Stimulated activated CD8-positive, alpha-beta memory T cell treated with anti-CD3 and anti-CD28 coated beads, Interleukin-4, amount 100 ng/mL, for 48 hours (primary cell): ENCODE measurements at regions not wholly inside any gene's neighbourhood (a gene's known extent, or its start where the extent isn't known, plus 50 kb on each side); places are given as distances from the start of the nearest gene placed in this dataset.

Experiments used
- DNase-seq: peaks from one replicate; pipeline ENCODE4 v3.0.0-alpha.2; 2020

DNA sequence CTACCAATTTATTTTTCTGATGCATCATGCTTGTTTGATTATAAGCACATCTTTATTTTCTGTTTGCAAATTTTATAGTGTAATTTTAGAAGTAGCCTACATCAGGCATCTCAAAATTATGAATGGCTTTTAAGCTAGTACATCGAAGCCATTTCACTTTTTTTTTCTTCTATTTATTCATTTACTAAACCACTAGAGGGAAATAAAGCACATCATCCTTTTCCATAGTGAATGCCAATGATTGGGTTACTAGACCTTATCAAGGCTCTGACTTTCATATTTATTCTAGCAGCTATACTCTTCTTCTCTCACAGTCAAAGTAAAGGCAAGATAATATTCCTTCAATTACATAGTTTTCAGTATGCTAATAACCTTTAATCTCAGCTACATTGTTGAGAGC, 736.4 kb upstream of the LRFN5 start:
- DNase-seq, result no peak

DNA sequence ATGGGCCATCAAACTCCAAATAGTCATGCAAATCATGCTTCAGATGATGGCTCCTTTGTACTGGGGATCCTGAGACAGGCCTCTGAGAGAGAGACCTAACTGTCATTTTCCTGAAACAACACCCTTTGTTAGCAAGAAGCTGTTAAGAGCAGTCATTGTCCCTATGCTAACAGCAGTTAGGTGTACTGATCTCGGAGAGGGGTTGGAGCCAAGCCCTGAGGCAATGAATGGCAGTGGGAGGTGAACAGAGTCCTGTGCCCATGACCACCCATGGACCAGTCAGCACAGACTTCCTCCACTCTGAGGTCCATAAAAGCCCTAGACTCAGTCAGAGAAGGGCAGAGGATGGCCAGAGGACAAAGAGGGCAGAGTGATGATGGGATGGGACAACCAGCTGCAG, 747.6 kb upstream of the LRFN5 start:
- no peak for DNase-seq

DNA sequence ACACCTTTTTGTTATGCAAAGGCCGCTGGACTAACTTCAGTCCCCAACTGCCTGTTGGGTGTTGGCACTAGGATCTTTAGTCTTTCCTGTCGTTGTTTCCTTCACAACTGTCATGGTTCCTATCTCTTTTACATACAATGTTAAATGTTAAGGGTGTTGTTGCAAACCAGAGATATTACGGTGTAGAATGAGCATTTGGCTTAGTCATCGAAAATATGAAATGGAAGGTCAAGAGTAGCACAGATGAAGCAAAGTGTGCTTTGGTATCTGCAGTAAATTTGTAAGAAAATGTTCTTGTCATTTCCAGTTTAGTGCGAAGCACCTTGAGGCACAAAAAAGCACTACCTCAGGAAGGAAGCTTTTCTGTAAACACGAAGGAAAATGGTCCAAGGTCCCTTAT, 751.3 kb upstream of the LRFN5 start:
- DNase-seq, result no peak

DNA sequence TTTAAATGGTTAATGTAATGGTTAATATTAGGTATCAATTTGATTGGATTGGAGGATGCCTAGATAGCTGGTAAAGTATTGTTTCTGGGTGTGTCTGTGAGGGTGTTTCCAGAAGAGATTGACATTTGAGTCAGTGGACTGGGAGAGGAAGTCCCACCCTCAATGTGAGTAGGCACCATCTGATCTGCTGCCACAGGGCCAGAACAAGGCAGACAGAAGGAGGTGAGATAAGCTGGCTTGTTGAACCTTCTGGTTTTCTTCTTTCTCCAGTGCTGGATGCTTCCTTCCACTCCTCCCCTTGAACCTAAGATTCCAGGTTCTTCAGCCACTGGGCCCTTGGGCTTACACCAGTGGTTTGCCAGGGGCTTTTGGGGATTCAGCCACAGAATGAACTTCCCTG, 756.5 kb upstream of the LRFN5 start:
- no peak for DNase-seq

DNA sequence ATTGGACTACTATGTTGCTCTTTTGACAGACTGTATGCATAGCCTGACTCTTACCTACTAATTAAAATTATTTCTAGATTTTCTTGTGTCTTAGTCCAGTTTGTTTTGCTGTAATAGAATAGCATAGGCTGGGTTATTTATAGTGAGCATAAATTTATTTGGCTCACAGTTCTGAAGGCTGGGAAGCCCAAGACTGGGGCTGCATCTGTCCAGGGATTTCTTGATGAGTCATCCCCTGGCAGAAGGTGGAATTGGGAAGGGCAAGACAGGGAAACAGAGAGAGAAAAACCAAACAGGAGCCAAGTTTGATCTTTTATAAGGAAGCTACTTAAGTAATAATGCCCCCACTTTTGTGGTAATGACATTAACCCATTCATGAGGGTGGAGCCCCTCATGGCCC, 759.2 kb upstream of the LRFN5 start:
- no peak for DNase-seq

DNA sequence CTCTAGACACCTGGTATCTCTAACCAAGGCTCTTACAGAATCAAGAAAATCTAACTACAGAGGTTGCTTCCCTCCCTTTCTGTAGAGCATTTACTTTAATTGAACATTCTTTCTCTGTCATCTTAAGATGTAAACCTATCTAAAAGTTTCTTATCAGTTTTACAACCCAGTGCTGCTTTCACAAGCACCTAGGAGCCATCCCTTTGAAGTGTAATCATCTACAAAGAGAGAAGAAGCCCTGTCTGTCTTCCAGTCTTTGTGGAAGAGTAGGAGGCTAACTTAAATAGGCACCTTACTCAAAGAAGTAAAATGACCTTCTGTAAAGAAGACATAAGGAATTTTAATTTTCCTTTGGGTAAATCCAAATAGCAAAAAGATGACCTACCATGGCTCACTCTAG, 763.9 kb upstream of the LRFN5 start:
- DNase-seq, result no peak

DNA sequence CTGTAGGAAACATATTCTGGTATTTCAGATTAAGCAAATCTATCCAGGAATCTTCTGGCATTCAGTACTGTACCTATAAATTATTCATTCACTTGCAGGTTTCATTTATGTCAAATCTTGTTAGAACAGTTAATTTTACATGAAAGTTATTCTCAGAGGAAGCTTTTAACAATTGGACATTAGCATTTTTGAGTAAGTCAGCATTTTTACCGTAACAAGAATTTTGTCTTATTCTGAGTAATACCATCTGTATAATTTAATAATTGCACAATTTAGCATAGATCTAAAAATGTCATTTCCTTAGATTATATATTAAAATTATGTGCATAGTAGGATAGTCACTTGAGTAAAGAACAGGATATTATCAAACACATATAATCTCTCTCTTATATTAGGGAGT, 764.8 kb upstream of the LRFN5 start:
- DNase-seq, result no peak

DNA sequence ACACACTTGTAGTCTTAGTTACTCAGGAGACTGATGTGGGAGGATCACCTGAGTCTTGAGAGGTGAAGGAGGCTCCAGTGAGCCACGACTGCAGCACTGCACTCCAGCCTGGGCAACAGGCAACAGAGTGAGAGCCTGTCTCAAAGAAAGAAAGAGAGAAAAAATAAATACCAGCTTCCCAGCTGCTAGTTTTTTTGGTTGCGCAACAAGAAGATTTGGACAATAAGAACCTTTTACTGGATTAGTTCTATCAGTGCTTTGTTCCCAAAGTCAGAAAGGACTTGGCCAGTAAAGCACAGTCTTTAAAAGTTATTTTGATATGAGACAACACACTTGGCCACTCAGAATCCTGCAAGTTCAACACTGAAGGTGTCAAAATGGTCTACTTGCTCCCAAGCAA, 768.1 kb upstream of the LRFN5 start:
- DNase-seq, result no peak

DNA sequence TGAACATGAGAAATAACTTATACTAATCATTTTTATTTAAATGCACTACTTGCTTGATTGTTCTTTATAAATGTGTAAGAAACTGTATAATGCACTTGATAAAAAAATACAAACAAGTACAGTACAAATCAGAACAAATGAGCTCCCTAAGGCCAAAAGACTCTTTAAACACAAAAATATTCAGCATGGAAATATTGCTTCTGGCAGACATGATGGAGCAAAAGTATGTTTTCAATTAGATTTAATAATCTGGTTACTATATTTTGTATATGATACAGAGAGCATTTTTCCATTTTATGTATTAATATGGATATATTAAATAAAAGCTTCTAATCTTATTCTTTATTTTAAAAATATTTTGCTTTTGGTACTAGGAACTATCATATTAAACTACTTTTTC, 800.2 kb upstream of the LRFN5 start:
- no peak for DNase-seq

DNA sequence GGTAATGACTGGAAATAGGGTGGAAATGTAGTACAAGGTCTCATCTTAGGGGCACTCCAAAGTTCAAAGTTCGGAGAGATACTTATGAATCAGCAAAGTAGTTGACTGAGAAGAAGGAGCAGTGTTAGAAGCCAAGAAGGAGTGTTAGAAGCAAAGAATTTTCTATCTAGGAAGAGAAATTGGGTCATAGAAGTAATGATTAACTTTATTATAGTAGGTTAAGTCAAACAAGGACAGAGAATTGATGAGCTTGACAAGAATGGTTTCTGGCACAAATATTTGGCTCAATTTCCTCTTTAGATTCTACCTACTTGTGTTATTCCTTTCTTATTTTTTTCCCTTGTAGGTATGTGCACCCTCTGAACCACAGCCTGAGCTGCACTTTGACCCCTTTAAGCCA, 810.5 kb upstream of the LRFN5 start:
- no peak for DNase-seq

DNA sequence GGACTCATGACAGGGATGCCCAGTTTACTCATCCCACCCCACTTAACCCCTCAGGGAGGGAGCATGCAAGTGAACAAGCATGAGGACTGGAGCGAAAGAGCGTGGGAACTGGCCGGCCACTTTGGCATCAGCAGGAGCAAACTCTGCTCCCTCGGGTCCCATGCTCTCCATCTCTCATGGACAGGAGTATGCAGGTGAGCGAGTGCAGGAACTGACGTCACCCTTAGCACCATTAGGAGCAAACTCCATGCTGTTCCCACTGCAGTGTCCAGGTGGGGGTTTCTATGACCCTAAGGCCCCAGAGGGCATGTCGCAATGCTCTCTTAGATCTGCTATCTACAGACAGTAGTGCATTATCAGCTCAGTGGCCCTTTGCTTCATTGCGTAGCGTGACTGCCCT, 821.8 kb upstream of the LRFN5 start:
- DNase-seq, result no peak

DNA sequence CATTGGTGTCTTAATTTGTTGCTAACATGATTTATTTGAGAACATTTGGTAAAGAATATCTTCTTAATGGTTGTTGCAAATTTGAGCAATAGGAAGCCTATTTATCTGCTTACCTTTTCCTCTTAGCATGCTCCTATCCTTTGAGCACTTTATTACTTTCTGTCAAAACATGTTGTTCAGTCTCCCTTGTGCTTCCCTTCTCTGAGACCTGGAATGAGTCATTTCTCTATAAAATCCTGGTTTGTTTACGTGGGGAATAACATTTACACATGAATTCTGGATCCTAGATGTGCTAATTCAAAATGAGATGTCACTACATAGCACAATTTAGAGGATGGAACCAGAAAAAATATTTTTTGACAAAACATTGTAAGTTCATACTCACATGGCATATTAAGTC, 844.0 kb upstream of the LRFN5 start:
- no peak for DNase-seq

DNA sequence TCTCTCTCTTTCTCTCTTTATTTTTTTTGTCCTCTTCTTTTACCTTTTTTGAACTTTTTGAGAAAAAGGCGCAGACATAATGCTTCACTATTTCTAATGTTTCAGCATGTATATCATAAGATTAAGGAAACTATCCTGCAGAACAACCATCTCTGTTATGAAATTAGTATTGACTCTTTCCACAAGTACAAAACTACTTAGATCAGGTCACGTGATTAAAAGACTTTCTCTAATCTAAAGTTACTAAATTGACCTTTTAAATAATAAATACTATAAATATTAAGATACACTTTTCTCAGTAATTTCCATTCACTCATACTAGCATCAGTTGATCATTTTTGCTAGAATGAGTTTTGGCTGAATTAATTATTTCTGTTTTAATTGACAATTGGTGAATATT, 844.5 kb upstream of the LRFN5 start:
- DNase-seq, result no peak

DNA sequence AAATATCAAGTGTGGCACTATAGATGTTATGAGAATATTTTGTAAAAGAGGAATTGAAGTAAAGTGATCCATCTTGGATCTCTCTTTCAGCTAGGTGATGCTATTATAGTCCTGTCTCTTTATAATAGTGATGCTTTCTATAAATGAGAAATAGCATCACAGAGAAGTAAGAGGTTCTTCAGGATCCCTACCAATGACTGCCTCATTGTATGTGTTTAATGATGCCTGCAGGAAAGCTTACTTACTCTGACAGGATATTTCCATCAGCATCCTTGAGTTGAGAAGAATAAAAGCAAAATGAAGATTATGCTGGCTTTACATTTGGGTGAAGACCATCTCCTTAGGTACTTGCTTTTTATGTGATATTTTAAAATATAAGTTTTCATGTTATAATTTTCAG, 846.0 kb upstream of the LRFN5 start:
- no peak for DNase-seq

DNA sequence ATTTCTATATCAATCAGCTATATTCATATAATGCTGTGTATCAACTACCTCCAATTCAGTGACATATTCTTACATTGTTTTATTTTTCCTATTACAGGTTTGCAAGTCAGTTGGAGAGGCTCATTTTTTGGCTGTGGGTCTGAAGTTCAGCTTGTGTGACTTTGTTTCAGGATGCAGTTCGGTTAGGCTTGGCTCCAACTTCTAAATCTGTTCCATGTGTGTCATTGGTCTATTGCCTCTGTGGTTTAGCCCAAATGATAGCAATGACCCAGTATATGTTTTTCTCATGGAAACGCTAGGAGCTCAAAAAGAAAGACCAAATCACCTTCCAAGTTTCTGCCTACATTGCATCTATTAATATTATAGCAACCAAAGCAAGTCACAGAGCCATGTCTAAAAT, 848.6 kb upstream of the LRFN5 start:
- DNase-seq, result no peak

DNA sequence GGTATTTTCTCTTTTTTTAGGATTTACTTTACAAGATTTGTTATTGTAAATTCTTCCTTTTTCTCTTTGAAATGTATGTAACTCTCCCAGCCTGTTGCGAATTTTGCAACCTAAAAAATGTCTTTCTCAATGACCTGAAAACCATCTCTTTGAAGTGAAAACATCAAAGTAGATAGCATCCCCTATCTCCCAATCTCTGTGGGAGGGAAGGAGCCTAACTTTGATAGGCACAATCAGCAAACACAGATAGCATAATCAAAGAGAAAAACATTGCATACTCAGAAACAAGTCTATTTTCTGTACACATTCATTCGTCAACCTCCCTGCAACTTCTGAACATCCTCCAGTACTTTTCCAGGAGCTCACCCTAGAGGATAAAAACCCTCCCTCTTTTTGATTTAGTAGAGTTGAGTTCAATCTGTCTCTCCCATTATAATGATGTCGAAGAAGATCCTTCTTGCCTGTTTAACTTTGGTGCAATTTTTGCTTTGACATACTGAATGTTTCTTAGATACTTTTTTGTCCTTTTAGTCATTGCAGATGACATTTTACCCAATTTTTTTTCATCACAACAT, 849.2 kb upstream of the LRFN5 start:
- DNase-seq, result no peak

DNA sequence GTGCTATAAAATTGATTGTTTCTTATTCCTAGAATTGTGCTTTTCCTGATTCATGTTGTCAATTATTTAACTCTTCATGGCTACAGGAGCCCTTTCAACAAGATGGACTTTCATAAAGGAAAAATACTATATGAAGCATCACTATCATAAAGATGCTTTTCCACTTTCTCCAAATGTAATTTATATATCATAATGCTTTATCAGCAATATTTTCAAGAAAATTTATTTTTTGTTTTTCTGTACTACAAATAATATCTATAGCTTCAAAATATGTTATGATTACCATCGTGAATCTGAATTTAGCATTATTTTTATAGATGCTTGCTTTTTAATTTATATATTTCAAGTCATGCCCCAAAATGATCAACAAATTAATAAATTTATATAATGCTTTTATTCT, 873.5 kb upstream of the LRFN5 start:
- no peak for DNase-seq

DNA sequence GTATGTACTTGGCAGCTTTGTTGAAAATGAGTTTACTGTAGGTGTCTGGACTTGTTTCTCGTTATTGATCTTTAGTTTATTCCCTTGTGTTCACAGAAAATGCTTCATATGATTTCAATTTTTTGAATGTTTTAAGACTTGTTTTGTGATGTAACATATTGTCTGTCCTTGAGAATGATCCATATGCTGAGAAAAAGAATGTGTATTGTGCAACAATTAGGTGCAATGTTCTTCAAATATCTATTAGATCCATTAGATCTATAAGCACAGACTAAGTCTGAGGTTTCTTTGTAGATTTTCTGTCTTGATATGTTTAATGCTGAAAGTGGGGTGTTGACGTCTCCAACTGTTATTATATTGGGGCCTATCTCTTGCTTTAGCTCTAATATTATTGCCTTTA, 879.6 kb upstream of the LRFN5 start:
- DNase-seq, result no peak

DNA sequence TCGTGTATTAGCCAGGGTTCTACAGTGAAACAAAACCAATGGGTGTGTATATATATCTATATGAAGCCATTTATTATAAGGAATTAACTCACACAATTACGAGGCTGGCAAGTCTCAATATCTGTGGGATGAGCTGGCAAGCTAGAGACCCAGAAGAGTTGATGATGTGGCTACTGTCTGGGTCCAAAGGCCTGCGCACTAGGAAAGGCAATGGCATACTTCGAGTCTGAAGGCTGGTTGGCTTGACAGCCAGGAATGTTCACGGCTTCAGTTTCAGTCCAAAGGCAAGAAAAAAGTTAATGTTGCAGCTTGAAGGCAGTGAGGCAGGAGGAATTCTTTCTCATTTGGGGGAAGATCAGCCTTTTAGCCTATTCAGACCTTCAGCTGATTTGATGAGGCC, 893.3 kb upstream of the LRFN5 start:
- no peak for DNase-seq

DNA sequence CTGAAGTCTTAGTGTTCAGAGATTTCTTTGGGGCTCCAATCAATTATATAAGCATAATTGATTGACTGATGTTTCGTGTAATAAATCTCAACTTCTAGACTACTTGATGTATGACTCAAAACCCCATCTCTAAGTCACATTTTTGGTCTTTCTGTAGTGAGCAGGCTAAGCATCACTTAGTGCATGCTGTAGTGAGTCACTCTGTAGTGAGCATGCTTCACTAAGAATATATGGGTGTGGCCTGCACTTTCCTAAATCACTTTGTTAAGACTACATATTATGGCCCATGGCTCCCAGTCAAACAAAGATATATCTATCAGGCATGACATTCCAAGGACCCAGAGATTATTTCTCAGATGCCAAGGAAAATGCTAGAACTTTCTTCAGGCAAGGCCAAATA, 909.4 kb upstream of the LRFN5 start:
- DNase-seq, result no peak

DNA sequence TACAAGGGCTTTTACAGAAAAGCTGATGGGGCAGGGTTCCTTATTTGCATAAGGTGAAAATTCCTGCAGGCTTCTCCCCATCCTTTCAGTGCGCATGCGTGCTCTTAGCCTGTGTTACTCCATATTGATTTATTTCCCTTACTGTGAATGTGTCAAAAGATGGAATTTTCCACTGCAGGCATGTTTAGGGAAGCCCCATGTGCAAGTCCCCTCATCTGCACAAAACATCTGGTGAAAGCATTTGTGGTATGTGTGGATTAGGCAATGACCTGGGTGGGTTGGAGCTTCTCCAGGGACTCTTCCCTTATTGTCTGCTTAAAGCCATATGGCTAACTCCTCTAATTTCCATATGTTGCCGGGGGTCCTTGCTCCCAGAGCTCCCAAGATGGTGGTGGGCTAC, 912.7 kb upstream of the LRFN5 start:
- no peak for DNase-seq

DNA sequence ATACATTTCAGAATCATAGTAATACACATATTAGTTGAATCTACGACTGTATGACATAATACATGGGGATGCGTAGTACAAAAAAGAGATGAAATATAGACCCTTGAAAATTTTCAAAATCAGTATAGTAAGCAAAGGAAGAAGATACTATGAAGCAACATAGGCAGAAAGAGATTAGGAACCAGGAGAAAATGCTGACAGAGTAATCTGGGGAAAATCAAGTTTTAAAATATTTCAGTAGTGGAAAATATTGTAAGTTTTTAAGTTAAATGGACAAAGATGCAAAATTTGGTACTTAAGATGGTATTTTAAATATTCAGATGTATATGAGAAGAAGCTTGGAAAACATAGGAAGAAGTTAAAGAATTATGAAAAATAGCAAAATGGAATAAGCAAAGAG, 915.6 kb upstream of the LRFN5 start:
- no peak for DNase-seq

DNA sequence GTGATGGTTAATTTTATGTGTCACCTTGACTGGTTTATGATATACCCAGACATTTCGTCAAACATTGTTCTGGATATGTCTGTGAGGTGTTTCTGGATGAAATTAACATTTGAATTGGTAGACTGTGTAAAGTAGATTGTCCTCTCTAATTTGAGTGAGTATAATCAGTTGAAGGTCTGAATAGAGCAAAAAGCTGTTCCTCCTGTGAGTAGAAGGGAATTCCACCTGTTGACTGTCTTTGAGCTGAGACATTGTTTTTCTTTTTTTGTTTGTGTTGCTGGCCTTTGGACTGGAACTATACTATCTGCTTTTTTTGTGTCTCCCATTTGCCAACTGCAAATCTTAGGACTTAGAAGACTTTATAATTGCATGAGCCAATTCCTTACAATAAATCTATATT, 920.9 kb upstream of the LRFN5 start:
- no peak for DNase-seq

DNA sequence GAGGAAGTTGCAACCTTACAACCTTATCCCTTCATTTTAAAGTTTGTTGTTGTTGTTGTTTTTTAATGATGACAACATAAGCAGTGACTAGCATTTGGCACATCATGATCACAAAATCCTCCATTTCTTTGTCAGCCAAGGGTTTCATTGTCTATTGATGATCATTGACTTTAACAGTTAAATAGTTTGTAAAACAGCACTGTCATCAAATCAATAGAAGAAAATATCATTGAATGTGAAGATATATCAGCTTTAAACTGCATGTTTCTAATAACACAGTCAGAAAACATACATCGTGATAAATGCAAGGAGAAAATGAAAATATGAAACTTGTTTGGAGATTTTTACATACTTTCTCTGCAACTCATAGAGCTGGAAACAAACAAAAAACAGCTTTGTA, 922.3 kb upstream of the LRFN5 start:
- no peak for DNase-seq

DNA sequence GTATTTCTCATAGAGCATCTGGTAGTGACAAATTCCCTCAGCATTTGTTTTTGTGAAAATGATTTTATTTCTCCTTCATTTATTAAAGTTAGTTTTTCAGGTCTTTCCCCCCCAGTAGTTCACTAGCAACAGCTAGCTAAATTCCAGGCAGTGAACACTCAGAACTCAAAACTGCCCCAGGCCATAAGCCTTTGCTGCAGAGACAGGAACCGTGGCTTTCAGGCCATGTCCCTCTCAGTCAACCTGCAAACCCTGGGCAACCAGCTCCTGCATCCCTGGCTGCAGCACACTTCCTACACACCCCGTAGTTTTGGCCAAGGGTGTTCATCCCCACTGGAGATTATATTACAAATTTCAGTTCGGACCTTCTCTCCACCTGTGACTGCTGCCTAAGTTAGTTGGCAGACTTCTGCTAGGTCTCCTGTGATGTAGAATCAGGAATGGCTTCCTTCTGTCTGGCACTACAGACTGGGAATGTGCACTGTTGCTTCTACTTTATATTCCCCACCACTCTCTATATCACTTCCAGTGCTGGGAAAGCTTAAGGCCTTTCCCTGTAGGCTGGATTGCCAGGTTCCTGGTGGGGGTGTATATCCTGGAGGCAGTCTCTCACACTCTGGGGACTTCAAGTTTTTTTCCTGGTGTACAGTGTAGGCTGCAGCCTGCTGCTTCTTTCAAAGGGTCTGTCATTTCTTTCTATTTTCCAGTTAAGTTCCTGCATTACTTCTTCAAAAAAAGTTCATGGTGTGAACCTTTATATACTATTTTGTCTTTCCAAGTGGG, 924.4 kb upstream of the LRFN5 start:
- DNase-seq, result no peak
